GM18502 (cell line): ENCODE measurements at regions not wholly inside any gene's neighbourhood (a gene's known extent, or its start where the extent isn't known, plus 50 kb on each side); places are given as distances from the start of the nearest gene placed in this dataset.
"Not testable (repeated sequence)": the region's sequence is repeated elsewhere in the genome, so short reads cannot be mapped to it uniquely, and the experiment has no call there.

Experiments
- ATAC-seq: cut with Tn5 transposase; IDR thresholded peaks from one replicate; pipeline ENCODE4 v1.9.1; 2021; ENCODE audit warnings: mild to moderate bottlenecking; ENCODE audit not compliant: unreplicated experiment, poor library complexity

- ATAC-seq = no peak
Observed at GRCh38 chr11:27244900-27245299, 118.1 kb downstream of the CCDC34 start.

- no peak for ATAC-seq
Observed at GRCh38 chr11:27242591-27242990, 120.4 kb downstream of the CCDC34 start.

- ATAC-seq = no peak
Observed at GRCh38 chr11:27241311-27242122, 121.5 kb downstream of the CCDC34 start.

GRCh38 chr11:27239305-27239942 lies 123.6 kb downstream of the CCDC34 start:
- no peak for ATAC-seq

- no peak for ATAC-seq
Observed at GRCh38 chr11:27238811-27239210, 124.2 kb downstream of the CCDC34 start.

- no peak for ATAC-seq
Observed at GRCh38 chr11:27237643-27238042, 125.4 kb downstream of the CCDC34 start.

- no peak for ATAC-seq
Observed at GRCh38 chr11:27234961-27235360, 128.1 kb downstream of the CCDC34 start.

- peak; percentile 95 for ATAC-seq
Observed at GRCh38 chr11:27234043-27234668, 128.9 kb downstream of the CCDC34 start.

- ATAC-seq = no peak
Observed at GRCh38 chr11:27233654-27234042, 129.4 kb downstream of the CCDC34 start.

- no peak for ATAC-seq
Observed at GRCh38 chr11:27231530-27231929, 131.5 kb downstream of the CCDC34 start.

GRCh38 chr11:27230192-27230572 lies 132.8 kb downstream of the CCDC34 start:
- no peak for ATAC-seq

GRCh38 chr11:27229511-27230191 lies 133.4 kb downstream of the CCDC34 start:
- ATAC-seq = no peak

GRCh38 chr11:27228906-27229290 lies 134.1 kb downstream of the CCDC34 start:
- no peak for ATAC-seq

GRCh38 chr11:27228232-27228905 lies 134.6 kb downstream of the CCDC34 start:
- ATAC-seq = no peak

GRCh38 chr11:27227736-27228135 lies 135.3 kb downstream of the CCDC34 start:
- no peak for ATAC-seq

- ATAC-seq = not testable (repeated sequence)
Observed at GRCh38 chr11:27219487-27220039, 143.5 kb downstream of the CCDC34 start.

- no peak for ATAC-seq
Observed at GRCh38 chr11:27218421-27219038, 144.5 kb downstream of the CCDC34 start.

GRCh38 chr11:27217948-27218420 lies 145.0 kb downstream of the CCDC34 start:
- ATAC-seq = no peak

- no peak for ATAC-seq
Observed at GRCh38 chr11:27217496-27217895, 145.5 kb downstream of the CCDC34 start.
